IMR-90 (cell line): ENCODE measurements at regions not wholly inside any gene's neighbourhood (a gene's known extent, or its start where the extent isn't known, plus 50 kb on each side); places are given as distances from the start of the nearest gene placed in this dataset.

Experiments used
- ATAC-seq: fragments of 200-7000 bp; cut with Tn5 transposase; 2 replicates; pipeline ENCODE4 v1.9.1; 2020; ENCODE audit warnings: low read depth, mild to moderate bottlenecking, moderate library complexity
- BruUV-seq: library from RNA; stranded (reverse); fragments of 400-500 nt; replicated peaks from 2 replicates; lab custom pipeline; 2021; lab: Mats Ljungman, UMichigan
- CTCF ChIA-PET: fragments of 300-600 bp; formaldehyde crosslinking; extraction: SDS; loops from one replicate; lab custom pipeline; 2021; ENCODE audit warnings: antibody characterized with exemption; lab: Yijun Ruan, JAX
- POLR2A ChIA-PET: fragments of 300-600 bp; sonication (Branson Sonifier 250); formaldehyde crosslinking; loops from one replicate; lab custom pipeline; 2022; ENCODE audit warnings: antibody characterized with exemption; ENCODE audit not compliant: unreplicated experiment; lab: Charles Lee
- DNase-seq: peaks from one replicate; pipeline ENCODE4 v3.0.0; 2013
- H2AFZ ChIP-seq: replicated peaks from 2 replicates; pipeline ENCODE3; 2013; ENCODE audit warnings: low read length, mild to moderate bottlenecking; ENCODE audit not compliant: poor library complexity
- H2AK5ac ChIP-seq: 2 replicates; pipeline ENCODE4 v1.6.1; 2013; ENCODE audit warnings: low read depth, low read length, inconsistent platforms
- H2AK9ac ChIP-seq: replicated peaks from 2 replicates; pipeline ENCODE3; 2013; ENCODE audit warnings: mild to moderate bottlenecking, low read depth, low read length, moderate library complexity; ENCODE audit not compliant: poor library complexity
- H2BK120ac ChIP-seq: 2 replicates; pipeline ENCODE4 v1.6.1; 2013; ENCODE audit warnings: low read depth, low read length, inconsistent platforms
- H2BK15ac ChIP-seq: 3 replicates; pipeline ENCODE4 v1.6.1; 2013; ENCODE audit warnings: low read depth, low read length, inconsistent platforms
- H2BK20ac ChIP-seq: 2 replicates; pipeline ENCODE4 v1.6.1; 2013; ENCODE audit warnings: low read depth, mild to moderate bottlenecking, inconsistent platforms, low read length, moderate library complexity
- H2BK5ac ChIP-seq: 2 replicates; pipeline ENCODE4 v1.6.1; 2013; ENCODE audit warnings: mild to moderate bottlenecking, low read depth, low read length, inconsistent platforms; ENCODE audit not compliant: poor library complexity, severe bottlenecking
- H3K14ac ChIP-seq: replicated peaks from 2 replicates; pipeline ENCODE4 v1.6.1; 2013; ENCODE audit warnings: low read depth, low read length, inconsistent platforms
- H3K18ac ChIP-seq: 2 replicates; pipeline ENCODE4 v1.6.1; 2013; ENCODE audit warnings: low read depth, low read length, control low read depth
- H3K23ac ChIP-seq: 2 replicates; pipeline ENCODE4 v1.6.1; 2013; ENCODE audit warnings: low read depth, low read length, inconsistent platforms
- H3K27ac ChIP-seq: 2 replicates; pipeline ENCODE4 v1.5.1; 2013; ENCODE audit warnings: mild to moderate bottlenecking, control low read depth, low read length; ENCODE audit not compliant: insufficient read depth
- H3K27me3 ChIP-seq: 2 replicates; pipeline ENCODE4 v1.6.1; 2013; ENCODE audit warnings: low read length; ENCODE audit not compliant: control insufficient read depth, insufficient read depth
- H3K36me3 ChIP-seq: 2 replicates; pipeline ENCODE4 v1.6.1; 2013; ENCODE audit warnings: low read length, mixed read lengths; ENCODE audit not compliant: control insufficient read depth, insufficient read depth
- H3K4ac ChIP-seq: 2 replicates; pipeline ENCODE4 v1.6.1; 2013; ENCODE audit warnings: low read depth, low read length, inconsistent platforms
- H3K4me1 ChIP-seq: 2 replicates; pipeline ENCODE4 v1.6.1; 2013; ENCODE audit warnings: low read length, mixed read lengths; ENCODE audit not compliant: control insufficient read depth, insufficient read depth
- H3K4me2 ChIP-seq: 2 replicates; pipeline ENCODE4 v1.6.1; 2013; ENCODE audit warnings: low read depth, mild to moderate bottlenecking, control low read depth, low read length, moderate library complexity
- H3K4me3 ChIP-seq: 2 replicates; pipeline ENCODE4 v1.5.1; 2013; ENCODE audit warnings: low read depth, mild to moderate bottlenecking, control low read depth, low read length, moderate library complexity; ENCODE audit not compliant: insufficient read depth
- H3K56ac ChIP-seq: 2 replicates; pipeline ENCODE4 v1.6.1; 2013; ENCODE audit warnings: low read length, inconsistent platforms; ENCODE audit not compliant: insufficient read depth; ENCODE audit errors: extremely low read depth
- H3K79me1 ChIP-seq, 2 experiments: 2 replicates each; pipeline ENCODE4 v1.6.1; 2013; ENCODE audit warnings: low read length in 2 of 2, inconsistent platforms in 1 of 2, low read depth in 1 of 2
- H3K9ac ChIP-seq: 2 replicates; pipeline ENCODE4 v1.6.1; 2013; ENCODE audit warnings: low read depth, low read length, control low read depth
- H3K9me1 ChIP-seq: 2 replicates; pipeline ENCODE4 v1.6.1; 2013; ENCODE audit warnings: low read length, inconsistent platforms; ENCODE audit not compliant: insufficient read depth
- H3K9me3 ChIP-seq: 2 replicates; pipeline ENCODE4 v1.6.1; 2013; ENCODE audit warnings: low read length; ENCODE audit not compliant: control insufficient read depth, insufficient read depth
- H4K20me1 ChIP-seq: 2 replicates; pipeline ENCODE4 v1.6.1; 2013; ENCODE audit warnings: low read length, inconsistent platforms; ENCODE audit not compliant: insufficient read depth
- H4K5ac ChIP-seq: 2 replicates; pipeline ENCODE4 v1.6.1; 2013; ENCODE audit warnings: mild to moderate bottlenecking, low read depth, low read length, control low read depth
- H4K8ac ChIP-seq, 2 experiments: 2 replicates each; pipeline ENCODE4 v1.6.1; 2013; ENCODE audit warnings: low read depth in 2 of 2, low read length in 2 of 2, control low read depth in 1 of 2, inconsistent platforms in 1 of 2
- H4K91ac ChIP-seq: 2 replicates; pipeline ENCODE4 v1.6.1; 2013; ENCODE audit warnings: low read depth, low read length, inconsistent platforms; ENCODE audit not compliant: insufficient read depth
- BHLHE40 ChIP-seq: fragments of 150-350 bp; IDR thresholded peaks from 2 replicates; pipeline ENCODE4 v1.6.1; 2016; ENCODE audit warnings: mild to moderate bottlenecking, low read depth, low read length
- CEBPB ChIP-seq: IDR thresholded peaks from 2 replicates; pipeline ENCODE4 v1.6.1; 2012; ENCODE audit warnings: low read depth, low read length, improper control_type of control experiment
- CHD1 ChIP-seq: IDR thresholded peaks from 2 replicates; pipeline ENCODE4 v1.6.1; 2012; ENCODE audit warnings: low read depth, low read length, improper control_type of control experiment
- MAZ ChIP-seq: IDR thresholded peaks from 2 replicates; pipeline ENCODE4 v1.6.1; 2012; ENCODE audit warnings: low read depth, mild to moderate bottlenecking, low read length, improper control_type of control experiment, moderate library complexity, borderline replicate concordance
- MXI1 ChIP-seq: IDR thresholded peaks from 2 replicates; pipeline ENCODE4 v1.6.1; 2012; ENCODE audit warnings: low read depth, mild to moderate bottlenecking, low read length, moderate library complexity, borderline replicate concordance
- NFE2L2 ChIP-seq: fragments of 150-350 bp; IDR thresholded peaks from 2 replicates; pipeline ENCODE4 v1.6.1; 2016; ENCODE audit warnings: low read depth, mild to moderate bottlenecking, low read length
- POLR2A ChIP-seq: IDR thresholded peaks from 2 replicates; pipeline ENCODE4 v1.6.1; 2012; ENCODE audit warnings: mild to moderate bottlenecking, low read depth, low read length
- RCOR1 ChIP-seq: IDR thresholded peaks from 2 replicates; pipeline ENCODE4 v1.6.1; 2012; ENCODE audit warnings: mild to moderate bottlenecking, low read length, improper control_type of control experiment; ENCODE audit not compliant: insufficient replicate concordance
- WGBS, 2 experiments: methylation state at CpG; one replicate each; pipeline versions ENCODE4 v1.1.5 to v1.1.7; 2013; ENCODE audit warnings: missing lambda C conversion rate in 2 of 2; ENCODE audit not compliant: insufficient read length in 1 of 2; ENCODE audit errors: extremely low coverage in 2 of 2; 5-methylcytosine and 5-hydroxymethylcytosine counted together
- dilution Hi-C: fragments of 300-500 bp; cut with HindIII; formaldehyde crosslinking; loops from one replicate; pipeline ENCODE4 v1.14.3; 2018; ENCODE audit warnings: low sequenced_read_pairs; ENCODE audit not compliant: unreplicated experiment
- in situ Hi-C: fragments of 300-500 bp; cut with MboI; formaldehyde crosslinking; loops from 3 replicates; pipeline ENCODE4 v1.14.3; 2019; ENCODE audit warnings: low sequenced_read_pairs, inconsistent platforms, mixed read lengths
- intact Hi-C: fragments of 100-400 bp; cut with micrococcal nuclease; formaldehyde crosslinking; loops from 2 replicates; pipeline ENCODE4 v1.10.0; 2022
- TF ChIP-seq, protein P1 (sequence below): conservative IDR thresholded peaks from 2 replicates; pipeline ENCODE4 v1.5.1; 2012; ENCODE audit warnings: mild to moderate bottlenecking, low read depth, low read length, improper control_type of control experiment
- TF ChIP-seq, protein P2 (sequence below): fragments of 150-350 bp; IDR thresholded peaks from 2 replicates; pipeline ENCODE4 v1.6.1; 2016; ENCODE audit warnings: low read depth, mild to moderate bottlenecking, low read length, moderate library complexity, borderline replicate concordance

DNA sequence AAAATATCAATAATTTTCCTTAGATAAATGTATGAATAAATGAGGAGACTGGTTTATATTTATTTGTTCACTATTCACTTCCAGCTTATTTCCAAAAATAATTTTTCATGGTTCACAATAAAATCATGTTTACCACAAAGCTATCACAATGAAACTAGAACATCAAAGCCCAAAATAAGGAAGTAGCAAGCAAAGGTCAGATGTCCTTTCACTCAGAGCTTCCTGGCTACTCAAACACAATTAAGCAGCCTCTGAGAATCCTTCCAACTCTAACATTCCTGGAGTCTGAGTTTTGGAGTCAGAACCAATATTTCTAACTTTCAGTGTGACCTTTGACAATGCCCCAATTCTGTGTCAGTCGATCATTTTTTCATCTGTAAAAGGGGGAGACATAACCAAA, 527.0 kb downstream of the SOX6 start:
- TF ChIP-seq MXI1 (no peak), BHLHE40 (no peak), RCOR1 (no peak), CEBPB (no peak), POLR2A (no peak), NFE2L2 (no peak), MAZ (no peak), CHD1 (no peak)
- TF ChIP-seq, protein P1, sequence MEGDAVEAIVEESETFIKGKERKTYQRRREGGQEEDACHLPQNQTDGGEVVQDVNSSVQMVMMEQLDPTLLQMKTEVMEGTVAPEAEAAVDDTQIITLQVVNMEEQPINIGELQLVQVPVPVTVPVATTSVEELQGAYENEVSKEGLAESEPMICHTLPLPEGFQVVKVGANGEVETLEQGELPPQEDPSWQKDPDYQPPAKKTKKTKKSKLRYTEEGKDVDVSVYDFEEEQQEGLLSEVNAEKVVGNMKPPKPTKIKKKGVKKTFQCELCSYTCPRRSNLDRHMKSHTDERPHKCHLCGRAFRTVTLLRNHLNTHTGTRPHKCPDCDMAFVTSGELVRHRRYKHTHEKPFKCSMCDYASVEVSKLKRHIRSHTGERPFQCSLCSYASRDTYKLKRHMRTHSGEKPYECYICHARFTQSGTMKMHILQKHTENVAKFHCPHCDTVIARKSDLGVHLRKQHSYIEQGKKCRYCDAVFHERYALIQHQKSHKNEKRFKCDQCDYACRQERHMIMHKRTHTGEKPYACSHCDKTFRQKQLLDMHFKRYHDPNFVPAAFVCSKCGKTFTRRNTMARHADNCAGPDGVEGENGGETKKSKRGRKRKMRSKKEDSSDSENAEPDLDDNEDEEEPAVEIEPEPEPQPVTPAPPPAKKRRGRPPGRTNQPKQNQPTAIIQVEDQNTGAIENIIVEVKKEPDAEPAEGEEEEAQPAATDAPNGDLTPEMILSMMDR, result no peak
- TF ChIP-seq, protein P2, sequence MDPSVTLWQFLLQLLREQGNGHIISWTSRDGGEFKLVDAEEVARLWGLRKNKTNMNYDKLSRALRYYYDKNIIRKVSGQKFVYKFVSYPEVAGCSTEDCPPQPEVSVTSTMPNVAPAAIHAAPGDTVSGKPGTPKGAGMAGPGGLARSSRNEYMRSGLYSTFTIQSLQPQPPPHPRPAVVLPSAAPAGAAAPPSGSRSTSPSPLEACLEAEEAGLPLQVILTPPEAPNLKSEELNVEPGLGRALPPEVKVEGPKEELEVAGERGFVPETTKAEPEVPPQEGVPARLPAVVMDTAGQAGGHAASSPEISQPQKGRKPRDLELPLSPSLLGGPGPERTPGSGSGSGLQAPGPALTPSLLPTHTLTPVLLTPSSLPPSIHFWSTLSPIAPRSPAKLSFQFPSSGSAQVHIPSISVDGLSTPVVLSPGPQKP, result no peak
- H2AFZ ChIP-seq, result no peak overlapping the region
- WGBS, 2 experiments, result no CpG with 5 or more reads among the region's 1 CpG
- ATAC-seq (no peak), DNase-seq (no peak)
- no peak overlapping the region for H3K56ac ChIP-seq
- H4K91ac ChIP-seq, result peak overlapping the region; percentile 44; the same call in 1 of the 2 replicates
- H3K18ac ChIP-seq, result no peak overlapping the region; the same call in 1 of the 2 replicates
- H3K9me3 ChIP-seq, result no peaks in the 10 kb centered on the region
- no peak overlapping the region; the same call in 1 of the 2 replicates for H3K14ac ChIP-seq
- no peak overlapping the region for H3K9ac ChIP-seq
- CTCF ChIA-PET, result interaction anchor here (1.3 to 1.5 kb wide), 2 partner anchors 9 to 777 kb away, joined by 3 read pairs; no protein-coding TSS in a partner anchor
- no peak overlapping the region for H3K23ac ChIP-seq
- dilution Hi-C loops, result no loop called here
- peaks cover 11% of the 10 kb centered on the region for H3K9me1 ChIP-seq
- POLR2A ChIA-PET, result interaction anchor here (0.6 kb wide), 1 partner anchor 776 kb away, joined by 5 read pairs; no protein-coding TSS in a partner anchor
- H3K27me3 ChIP-seq, result no peaks in the 10 kb centered on the region
- BruUV-seq, result no TSS peak
- in situ Hi-C loops, result no loop called here
- no peak overlapping the region for H3K4me3 ChIP-seq
- peak overlapping the region in 1 of 2 experiments; percentile 32; a peak in 1 of 4 replicates for H4K8ac ChIP-seq
- H4K20me1 ChIP-seq, result no peaks in the 10 kb centered on the region
- intact Hi-C loops, result loop anchor here (10.0 kb wide), 1 partner anchor 155 kb away; no protein-coding TSS in a partner anchor
- H2BK15ac ChIP-seq, result no peak overlapping the region
- no peak overlapping the region for H3K4me2 ChIP-seq
- H2BK5ac ChIP-seq, result no peak overlapping the region
- H3K27ac ChIP-seq, result no peak overlapping the region
- H4K5ac ChIP-seq, result no peak overlapping the region; the same call in 1 of the 2 replicates
- no peak overlapping the region for H2AK9ac ChIP-seq
- H3K4ac ChIP-seq, result peak overlapping the region; percentile 42; the same call in 1 of the 2 replicates
- peak overlapping the region; percentile 41 for H2BK20ac ChIP-seq
- no peak overlapping the region for H2BK120ac ChIP-seq
- H3K4me1 ChIP-seq, result peaks cover 15% of the 10 kb centered on the region
- H3K79me1 ChIP-seq, result no peaks in the 10 kb centered on the region
- no peak overlapping the region for H2AK5ac ChIP-seq
- no peaks in the 10 kb centered on the region for H3K36me3 ChIP-seq
